ENCODE measurements at regions not wholly inside any gene's neighbourhood (a gene's known extent, or its start where the extent isn't known, plus 50 kb on each side); places are given as distances from the start of the nearest gene placed in this dataset.
A peak's percentile ranks its signal among the peaks of the same experiment; 100 is the strongest.

GRCh38 chr15:66836231-66837030, 134.4 kb downstream of the SMAD6 start:
- CTCF ChIA-PET (ENCODE audit: low intra/inter-chr PET ratio) = no interaction called here
- H3K4me1 ChIP-seq (replicated peaks in 1 of 2; ENCODE audit: control insufficient read depth in 2 of 2, insufficient read depth in 2 of 2, low read length in 2 of 2) = peaks cover 0 to 6% of the 10 kb centered on the region in 2 experiments; a peak in 2 of 5 replicates
- no peak for FAIRE-seq

More at GRCh38 chr15:66836231-66837030, 134.4 kb downstream of the SMAD6 start:
- ATAC-seq = no peak
- Histone ChIP-seq H3K9ac (ENCODE audit: insufficient read depth in 1 of 2, low read depth in 2 of 2, low read length in 2 of 2) (no peak overlapping the region), H3K4me3 (no peak overlapping the region), H3K79me2 (ENCODE audit: control insufficient read depth, insufficient read depth, low read length) (no peaks in the 10 kb centered on the region), H3K27me3 (ENCODE audit: control insufficient read depth in 2 of 2, insufficient read depth in 2 of 2, low read length in 2 of 2) (no peaks in the 10 kb centered on the region), H3K4me2 (ENCODE audit: insufficient read depth, low read length) (no peak overlapping the region), H3K9me3 (replicated peaks; ENCODE audit: control insufficient read depth, insufficient read depth, low read depth, low read length) (no peaks in the 10 kb centered on the region), H3K36me3 (ENCODE audit: control insufficient read depth, insufficient read depth, low read length) (no peaks in the 10 kb centered on the region), H3K9me1 (ENCODE audit: control insufficient read depth, insufficient read depth, low read length) (no peaks in the 10 kb centered on the region), H4K20me1 (replicated peaks; ENCODE audit: control insufficient read depth, insufficient read depth, low read length) (no peaks in the 10 kb centered on the region), H3K27ac (ENCODE audit: extremely low read depth, low read depth, low read length) (no peak overlapping the region), H2AFZ (ENCODE audit: low read depth, low read length) (peak overlapping the region; percentile 21; the same call in 1 of the 2 replicates)
- in situ Hi-C loops (cut with MboI) (no loop called here), intact Hi-C loops (cut with micrococcal nuclease) (no loop called here)
- no peak for DNase-seq (ENCODE audit: extremely low read depth in 1 of 4, low spot score in 3 of 4)
- no TSS peak for BruUV-seq (replicated peaks)
- 35% methylated on average over 9 of the region's 9 CpGs for WGBS (ENCODE audit: insufficient coverage, low coverage, missing lambda C conversion rate)
- POLR2A ChIA-PET = interaction anchor here (1.1 to 1.4 kb wide), 3 partner anchors 9 to 15 kb away, joined by 3 to 6 read pairs (median 6); no protein-coding TSS in a partner anchor
- TF ChIP-seq HNRNPK (IDR thresholded peaks at IDR 0.05; ENCODE audit: low read depth, low read length, poor library complexity, severe bottlenecking) = no peak
- no peak for TF ChIP-seq TRIM25 (IDR thresholded peaks at IDR 0.05; ENCODE audit: borderline replicate concordance)
- no peak for TF ChIP-seq BCL6 (CRISPR knock-in tag; IDR thresholded peaks at IDR 0.05)
- no peak for TF ChIP-seq U2AF2 (optimal IDR thresholded peaks at IDR 0.05; ENCODE audit: low read depth, low read length)
- TF ChIP-seq RAD21 (CRISPR knock-in tag; conservative IDR thresholded peaks at IDR 0.05 in 1 of 2, IDR thresholded peaks at IDR 0.05 in 1 of 2) = no peak
- no peak for TF ChIP-seq ARHGAP35 (IDR thresholded peaks at IDR 0.05; ENCODE audit: partially characterized antibody)
- TF ChIP-seq, protein P1, sequence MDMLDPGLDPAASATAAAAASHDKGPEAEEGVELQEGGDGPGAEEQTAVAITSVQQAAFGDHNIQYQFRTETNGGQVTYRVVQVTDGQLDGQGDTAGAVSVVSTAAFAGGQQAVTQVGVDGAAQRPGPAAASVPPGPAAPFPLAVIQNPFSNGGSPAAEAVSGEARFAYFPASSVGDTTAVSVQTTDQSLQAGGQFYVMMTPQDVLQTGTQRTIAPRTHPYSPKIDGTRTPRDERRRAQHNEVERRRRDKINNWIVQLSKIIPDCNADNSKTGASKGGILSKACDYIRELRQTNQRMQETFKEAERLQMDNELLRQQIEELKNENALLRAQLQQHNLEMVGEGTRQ (CRISPR knock-in tag; IDR thresholded peaks at IDR 0.05) = no peak
- no peak for TF ChIP-seq POLR2B (IDR thresholded peaks at IDR 0.05; ENCODE audit: low read depth, partially characterized antibody)
- TF ChIP-seq ZNF77 (CRISPR knock-in tag; IDR thresholded peaks at IDR 0.05) = no peak
- TF ChIP-seq TOE1 (IDR thresholded peaks at IDR 0.05; ENCODE audit: borderline replicate concordance) = no peak
- TF ChIP-seq TOE1 (CRISPR knock-in tag; IDR thresholded peaks at IDR 0.05; ENCODE audit: borderline replicate concordance, low read depth) = no peak
- TF ChIP-seq ARID4B (CRISPR knock-in tag; IDR thresholded peaks at IDR 0.05) = no peak
- TF ChIP-seq KLF6 (CRISPR knock-in tag; IDR thresholded peaks at IDR 0.05; ENCODE audit: borderline replicate concordance) = no peak
- no peak for TF ChIP-seq GABPB1 (CRISPR knock-in tag; IDR thresholded peaks at IDR 0.05)
